GM23248 (cell line): ENCODE measurements at regions not wholly inside any gene's neighbourhood (a gene's known extent, or its start where the extent isn't known, plus 50 kb on each side); places are given as distances from the start of the nearest gene placed in this dataset.

Source experiments
- DNase-seq: peaks from one replicate; pipeline ENCODE4 v3.0.0-alpha.2; 2015
- H2AFZ ChIP-seq: fragments of 200-600 bp; sonication (generic); 2 replicates; pipeline ENCODE4 v1.6.1; 2016; ENCODE audit warnings: antibody characterized with exemption
- H3F3A ChIP-seq: fragments of 200-600 bp; sonication (generic); 2 replicates; pipeline ENCODE4 v1.6.1; 2016; ENCODE audit warnings: mild to moderate bottlenecking, antibody characterized with exemption, mixed run types; ENCODE audit not compliant: insufficient read depth
- H3K27ac ChIP-seq: fragments of 200-600 bp; sonication (generic); 2 replicates; pipeline ENCODE4 v1.5.1; 2016; ENCODE audit warnings: mild to moderate bottlenecking
- H3K27me3 ChIP-seq: fragments of 200-600 bp; sonication (generic); replicated peaks from 2 replicates; pipeline ENCODE4 v1.6.1; 2016; ENCODE audit warnings: mild to moderate bottlenecking; ENCODE audit not compliant: insufficient read depth
- H3K36me3 ChIP-seq: fragments of 200-600 bp; sonication (generic); 2 replicates; pipeline ENCODE4 v1.6.1; 2016; ENCODE audit warnings: low read depth, mild to moderate bottlenecking
- H3K4me1 ChIP-seq: fragments of 200-600 bp; sonication (generic); 2 replicates; pipeline ENCODE4 v1.6.1; 2016; ENCODE audit warnings: mild to moderate bottlenecking; ENCODE audit not compliant: insufficient read depth
- H3K4me2 ChIP-seq: fragments of 200-600 bp; sonication (generic); one replicate; pipeline ENCODE4 v1.6.1; 2016; ENCODE audit warnings: mild to moderate bottlenecking; ENCODE audit not compliant: unreplicated experiment
- H3K4me3 ChIP-seq: fragments of 200-600 bp; sonication (generic); 2 replicates; pipeline ENCODE4 v1.5.1; 2016; ENCODE audit warnings: mild to moderate bottlenecking
- H3K79me2 ChIP-seq: fragments of 200-600 bp; sonication (generic); 2 replicates; pipeline ENCODE4 v1.6.1; 2016; ENCODE audit warnings: mild to moderate bottlenecking; ENCODE audit not compliant: insufficient read depth
- H3K9ac ChIP-seq: fragments of 200-600 bp; sonication (generic); 2 replicates; pipeline ENCODE4 v1.6.1; 2016; ENCODE audit warnings: mild to moderate bottlenecking
- H3K9me2 ChIP-seq: fragments of 200-600 bp; sonication (generic); 2 replicates; pipeline ENCODE4 v1.6.1; 2016; ENCODE audit warnings: mixed run types, mild to moderate bottlenecking, moderate library complexity; ENCODE audit not compliant: insufficient read depth
- H3K9me3 ChIP-seq: fragments of 200-600 bp; sonication (generic); one replicate; pipeline ENCODE4 v1.6.1; 2017; ENCODE audit warnings: low read depth
- H4K20me1 ChIP-seq: fragments of 200-600 bp; sonication (generic); 2 replicates; pipeline ENCODE4 v1.6.0; 2016; ENCODE audit not compliant: insufficient read depth
- EZH2 ChIP-seq: fragments of 200-600 bp; sonication (generic); IDR thresholded peaks from 2 replicates; pipeline ENCODE4 v1.6.1; 2018; ENCODE audit warnings: antibody characterized with exemption, mild to moderate bottlenecking; ENCODE audit not compliant: insufficient read depth, poor library complexity, severe bottlenecking
- EZH2phosphoT487 ChIP-seq: fragments of 200-600 bp; sonication (generic); IDR thresholded peaks from 2 replicates; pipeline ENCODE4 v1.6.1; 2018; ENCODE audit warnings: antibody characterized with exemption, moderate library complexity, mild to moderate bottlenecking, low read depth; ENCODE audit not compliant: insufficient read depth
- WGBS, 2 experiments: methylation state at CpG; one replicate each; pipeline ENCODE4 v1.1.6; 2015 to 2017; ENCODE audit warnings: low lambda C conversion rate in 2 of 2, low coverage in 1 of 2; ENCODE audit errors: missing lambda C conversion rate in 2 of 2; 5-methylcytosine and 5-hydroxymethylcytosine counted together
- in situ Hi-C: fragments of 300-500 bp; cut with MboI; formaldehyde crosslinking; loops from 2 replicates; pipeline ENCODE4 v1.15.0; 2020

GRCh38 chr17:77893144-77894044 lies 65.1 kb upstream of the TNRC6C start:
- Histone ChIP-seq H3K4me3 (no peak overlapping the region), H3K27ac (no peak overlapping the region), H3F3A (no peaks in the 10 kb centered on the region), H3K9me2 (no peaks in the 10 kb centered on the region), H3K9ac (no peak overlapping the region), H2AFZ (no peak overlapping the region), H3K4me2 (no peak overlapping the region), H3K79me2 (no peaks in the 10 kb centered on the region), H3K27me3 (peaks cover 24% of the 10 kb centered on the region), H3K9me3 (no peaks in the 10 kb centered on the region), H4K20me1 (no peaks in the 10 kb centered on the region), H3K4me1 (no peaks in the 10 kb centered on the region), H3K36me3 (no peaks in the 10 kb centered on the region)
- no peak for DNase-seq
- TF ChIP-seq EZH2: no peak
- TF ChIP-seq EZH2phosphoT487: no peak
- WGBS, 2 experiments: 82 to 87% methylated on average over 22 to 23 of the region's 23 CpGs
- in situ Hi-C loops: no loop called here

- TF ChIP-seq EZH2: no peak
- TF ChIP-seq EZH2phosphoT487: no peak
- Histone ChIP-seq H3K36me3 (no peaks in the 10 kb centered on the region), H3K27me3 (peaks cover 33% of the 10 kb centered on the region), H2AFZ (no peak overlapping the region), H3K4me1 (no peaks in the 10 kb centered on the region), H3K4me3 (no peak overlapping the region), H4K20me1 (no peaks in the 10 kb centered on the region), H3K4me2 (no peak overlapping the region), H3K9ac (no peak overlapping the region), H3K9me3 (no peaks in the 10 kb centered on the region), H3K9me2 (no peaks in the 10 kb centered on the region), H3K79me2 (no peaks in the 10 kb centered on the region), H3K27ac (no peak overlapping the region), H3F3A (no peaks in the 10 kb centered on the region)
- DNase-seq: no peak
- 63 to 70% methylated on average over 13 to 14 of the region's 14 CpGs for WGBS, 2 experiments
- in situ Hi-C loops: no loop called here
Measured at GRCh38 chr17:77894126-77894956, 64.2 kb upstream of the TNRC6C start.

- Histone ChIP-seq H4K20me1 (no peaks in the 10 kb centered on the region), H3K79me2 (no peaks in the 10 kb centered on the region), H3K27me3 (peaks cover 42% of the 10 kb centered on the region), H3F3A (no peaks in the 10 kb centered on the region), H3K4me2 (no peak overlapping the region), H2AFZ (no peak overlapping the region), H3K9me3 (no peaks in the 10 kb centered on the region), H3K9me2 (no peaks in the 10 kb centered on the region), H3K27ac (no peak overlapping the region), H3K9ac (no peak overlapping the region), H3K36me3 (no peaks in the 10 kb centered on the region), H3K4me3 (no peak overlapping the region), H3K4me1 (no peaks in the 10 kb centered on the region)
- no peak for TF ChIP-seq EZH2
- no peak for TF ChIP-seq EZH2phosphoT487
- DNase-seq: no peak
- WGBS, 2 experiments: 69 to 78% methylated on average over 6 of the region's 6 CpGs
- in situ Hi-C loops: no loop called here
Measured at GRCh38 chr17:77897741-77898301, 60.7 kb upstream of the TNRC6C start.
